GM12878 (cell line): ENCODE measurements at regions not wholly inside any gene's neighbourhood (a gene's known extent, or its start where the extent isn't known, plus 50 kb on each side); places are given as distances from the start of the nearest gene placed in this dataset.

Experiments used
- ATAC-seq: fragments of 200-7000 bp; cut with Tn5 transposase; 3 replicates; pipeline ENCODE4 v1.9.1; 2020; ENCODE audit warnings: mild to moderate bottlenecking, moderate library complexity
- BruUV-seq: library from RNA; stranded (reverse); fragments of 400-500 nt; replicated peaks from 2 replicates; lab custom pipeline; 2021; lab: Mats Ljungman, UMichigan
- CTCF ChIA-PET: fragments of 300-600 bp; sonication (Branson Sonifier 250); formaldehyde crosslinking; extraction: SDS; loops from one replicate; lab custom pipeline; 2021; ENCODE audit warnings: inconsistent platforms; lab: Yijun Ruan, JAX
- POLR2A ChIA-PET: fragments of 350-600 bp; formaldehyde crosslinking; extraction: SDS; loops from one replicate; lab custom pipeline; 2021; ENCODE audit warnings: inconsistent platforms; lab: Charles Lee
- RAD21 ChIA-PET: fragments of 300-600 bp; sonication (Branson Sonifier 250); formaldehyde crosslinking; loops from one replicate; lab custom pipeline; 2023; ENCODE audit warnings: antibody characterized with exemption; ENCODE audit not compliant: unreplicated experiment; lab: Charles Lee
- SMC1A ChIA-PET: fragments of 300-600 bp; sonication (Branson Sonifier 250); formaldehyde crosslinking; loops from one replicate; lab custom pipeline; 2023; ENCODE audit not compliant: unreplicated experiment, uncharacterized antibody; lab: Charles Lee
- DNase-seq: peaks from one replicate; pipeline ENCODE4 v3.0.0-alpha.2; 2011; ENCODE audit warnings: low read depth, low spot score
- FAIRE-seq: peaks from 3 replicates; lab custom pipeline; 2011; peaks lifted over from hg19 to GRCh38; lab: Jason Lieb, UNC
- H2AFZ ChIP-seq: 2 replicates; pipeline ENCODE4 v1.6.0; 2011; ENCODE audit warnings: low read depth, low read length, control low read depth; ENCODE audit not compliant: control insufficient read depth
- H3K27ac ChIP-seq: 2 replicates; pipeline ENCODE4 v1.5.1; 2011; ENCODE audit warnings: control low read depth; ENCODE audit not compliant: control insufficient read depth, insufficient read depth
- H3K27me3 ChIP-seq, 2 experiments: replicated peaks in 1 of 2; 2 replicates each; pipeline versions ENCODE4 v1.6.0 to v1.6.1; 2011; ENCODE audit warnings: low read length in 1 of 2; ENCODE audit not compliant: control insufficient read depth in 2 of 2, insufficient read depth in 2 of 2
- H3K36me3 ChIP-seq, 2 experiments: 2 replicates each; pipeline ENCODE4 v1.5.1; 2011; ENCODE audit warnings: low read length in 1 of 2; ENCODE audit not compliant: control insufficient read depth in 2 of 2, insufficient read depth in 2 of 2
- H3K4me1 ChIP-seq: 2 replicates; pipeline ENCODE4 v1.6.1; 2011; ENCODE audit warnings: mild to moderate bottlenecking, low read length, moderate library complexity, mixed read lengths; ENCODE audit not compliant: control insufficient read depth, insufficient read depth
- H3K4me2 ChIP-seq: 2 replicates; pipeline ENCODE4 v1.6.0; 2011; ENCODE audit warnings: control low read depth; ENCODE audit not compliant: control insufficient read depth, insufficient read depth
- H3K4me3 ChIP-seq: fragments of 200-600 bp; sonication (generic); 2 replicates; pipeline ENCODE4 v1.5.1; 2016
- H3K79me2 ChIP-seq: 2 replicates; pipeline ENCODE4 v1.6.0; 2011; ENCODE audit warnings: low read length; ENCODE audit not compliant: control insufficient read depth, insufficient read depth
- H3K9ac ChIP-seq: 2 replicates; pipeline ENCODE4 v1.8.0; 2011; ENCODE audit warnings: low read length, control low read depth, mixed read lengths; ENCODE audit not compliant: control insufficient read depth, insufficient read depth
- H3K9me3 ChIP-seq: replicated peaks from 3 replicates; pipeline ENCODE4 v1.5.1; 2011; ENCODE audit warnings: mild to moderate bottlenecking, low read length; ENCODE audit not compliant: control insufficient read depth, insufficient read depth
- H4K20me1 ChIP-seq: 2 replicates; pipeline ENCODE4 v1.6.0; 2011; ENCODE audit not compliant: control insufficient read depth, insufficient read depth
- CBX3 ChIP-seq: fragments of 200-600 bp; sonication (generic); IDR thresholded peaks from 2 replicates; pipeline ENCODE4 v1.6.1; 2016; ENCODE audit warnings: low read depth, borderline replicate concordance
- CBX5 ChIP-seq: sonication (generic); IDR thresholded peaks from 2 replicates; pipeline ENCODE4 v1.6.1; 2016; ENCODE audit warnings: low read depth, moderate library complexity, mild to moderate bottlenecking, inconsistent platforms
- CHD4 ChIP-seq: fragments of 200-600 bp; sonication (generic); IDR thresholded peaks from 2 replicates; pipeline ENCODE4 v1.6.1; 2016; ENCODE audit warnings: mild to moderate bottlenecking
- CREB1 ChIP-seq: IDR thresholded peaks from 2 replicates; pipeline ENCODE4 v1.6.1; 2012; ENCODE audit warnings: low read depth, mild to moderate bottlenecking, inconsistent platforms
- DPF2 ChIP-seq: fragments of 450-650 bp; IDR thresholded peaks from 2 replicates; pipeline ENCODE4 v1.6.1; 2017; ENCODE audit warnings: mild to moderate bottlenecking
- HDAC6 ChIP-seq: fragments of 200-600 bp; sonication (generic); IDR thresholded peaks from one replicate; pipeline ENCODE4 v1.8.0; 2017; ENCODE audit warnings: antibody characterized with exemption; ENCODE audit not compliant: unreplicated experiment
- MTA2 ChIP-seq: fragments of 450-650 bp; IDR thresholded peaks from 2 replicates; pipeline ENCODE4 v1.6.1; 2016; ENCODE audit warnings: low read depth, mild to moderate bottlenecking, moderate library complexity
- NFIC ChIP-seq: IDR thresholded peaks from 2 replicates; pipeline ENCODE4 v1.6.1; 2012; ENCODE audit warnings: low read depth, mild to moderate bottlenecking, inconsistent platforms, low read length, moderate library complexity
- NFXL1 ChIP-seq: fragments of 450-650 bp; IDR thresholded peaks from 2 replicates; pipeline ENCODE4 v1.6.1; 2017; ENCODE audit warnings: antibody characterized with exemption, mild to moderate bottlenecking, borderline replicate concordance
- NFYB ChIP-seq: IDR thresholded peaks from 2 replicates; pipeline ENCODE4 v1.6.1; 2011; ENCODE audit warnings: low read depth, mild to moderate bottlenecking, low read length, improper control_type of control experiment, moderate library complexity; ENCODE audit not compliant: insufficient read depth
- PAX5 ChIP-seq: IDR thresholded peaks from 2 replicates; pipeline ENCODE4 v1.6.1; 2011; ENCODE audit warnings: low read depth, low read length, borderline replicate concordance
- RFX5 ChIP-seq: IDR thresholded peaks from 2 replicates; pipeline ENCODE4 v1.6.1; 2011; ENCODE audit warnings: low read depth, low read length, improper control_type of control experiment
- SIX5 ChIP-seq: IDR thresholded peaks from 2 replicates; pipeline ENCODE4 v1.6.1; 2011; ENCODE audit warnings: mild to moderate bottlenecking, low read depth, low read length, moderate library complexity; ENCODE audit not compliant: severe bottlenecking
- ZNF24 ChIP-seq: fragments of 450-650 bp; IDR thresholded peaks from 2 replicates; pipeline ENCODE4 v1.6.1; 2017; ENCODE audit warnings: antibody characterized with exemption, mild to moderate bottlenecking
- WGBS: methylation state at CpG from one replicate; pipeline ENCODE4 v1.1.6; 2016; ENCODE audit warnings: low lambda C conversion rate; ENCODE audit not compliant: insufficient replicate concordance, insufficient coverage; ENCODE audit errors: missing lambda C conversion rate; 5-methylcytosine and 5-hydroxymethylcytosine counted together
- in situ Hi-C: fragments of 300-500 bp; cut with MboI; formaldehyde crosslinking; loops from 9 replicates; pipeline ENCODE4 v1.14.3; 2018; ENCODE audit warnings: mixed read lengths
- intact Hi-C: fragments of 100-400 bp; cut with micrococcal nuclease; formaldehyde crosslinking; loops from one replicate; pipeline ENCODE4 v1.14.2; 2022; ENCODE audit not compliant: unreplicated experiment
- TF ChIP-seq, protein P1 (sequence below): fragments of 150-350 bp; IDR thresholded peaks from 2 replicates; pipeline ENCODE4 v1.6.1; 2014; ENCODE audit warnings: mild to moderate bottlenecking, low read depth, low read length
- TF ChIP-seq, protein P2 (sequence below): fragments of 150-350 bp; IDR thresholded peaks from 2 replicates; pipeline ENCODE4 v1.6.1; 2016; ENCODE audit warnings: low read depth, low read length

- Histone ChIP-seq H4K20me1 (no peaks in the 10 kb centered on the region), H3K36me3 (no peaks in the 10 kb centered on the region), H3K27me3 (no peaks in the 10 kb centered on the region), H3K4me3 (no peak overlapping the region), H3K27ac (no peak overlapping the region), H2AFZ (no peak overlapping the region), H3K79me2 (no peaks in the 10 kb centered on the region), H3K9me3 (no peaks in the 10 kb centered on the region), H3K9ac (no peak overlapping the region), H3K4me2 (no peak overlapping the region), H3K4me1 (no peaks in the 10 kb centered on the region)
- in situ Hi-C loops = no loop called here
- intact Hi-C loops = no loop called here
- ChIA-PET CTCF (interaction anchor here (0.7 kb wide), 1 partner anchor 21 kb away, joined by 3 read pairs; no protein-coding TSS in a partner anchor), POLR2A (no interaction called here), SMC1A (interaction anchor here (0.8 kb wide), 1 partner anchor 10 kb away, joined by 3 read pairs; no protein-coding TSS in a partner anchor), RAD21 (no interaction called here)
- no TSS peak for BruUV-seq
- TF ChIP-seq CHD4 (no peak), CBX3 (no peak)
- WGBS = 35% methylated on average over 8 of the region's 8 CpGs
- ATAC-seq = no peak
- DNase-seq = no peak
- no peak for FAIRE-seq
Observed at GRCh38 chr11:91822805-91823204, 401.8 kb upstream of the FAT3 start.

GRCh38 chr11:91820709-91821108 lies 403.9 kb upstream of the FAT3 start:
- DNase-seq (no peak), ATAC-seq (no peak), FAIRE-seq (no peak)
- no peak overlapping the region for H3K4me3 ChIP-seq
- ChIA-PET POLR2A (no interaction called here), SMC1A (no interaction called here), RAD21 (no interaction called here), CTCF (no interaction called here)
- intact Hi-C loops (no loop called here), in situ Hi-C loops (no loop called here)
- H3K79me2 ChIP-seq = no peaks in the 10 kb centered on the region
- H2AFZ ChIP-seq = no peak overlapping the region
- no TSS peak for BruUV-seq
- H3K27me3 ChIP-seq = no peaks in the 10 kb centered on the region
- no peaks in the 10 kb centered on the region for H3K4me1 ChIP-seq
- no peaks in the 10 kb centered on the region for H4K20me1 ChIP-seq
- H3K36me3 ChIP-seq = no peaks in the 10 kb centered on the region
- H3K9me3 ChIP-seq = no peaks in the 10 kb centered on the region
- no peak overlapping the region for H3K4me2 ChIP-seq
- 18% methylated on average over 3 of the region's 3 CpGs for WGBS
- no peak overlapping the region for H3K9ac ChIP-seq
- no peak overlapping the region for H3K27ac ChIP-seq
- TF ChIP-seq SIX5 (no peak), HDAC6 (no peak), PAX5 (no peak), CREB1 (no peak), NFIC (no peak), CBX5 (no peak), RFX5 (no peak), NFXL1 (no peak), NFYB (no peak), ZNF24 (no peak), DPF2 (no peak), MTA2 (no peak)
- TF ChIP-seq, protein P1, sequence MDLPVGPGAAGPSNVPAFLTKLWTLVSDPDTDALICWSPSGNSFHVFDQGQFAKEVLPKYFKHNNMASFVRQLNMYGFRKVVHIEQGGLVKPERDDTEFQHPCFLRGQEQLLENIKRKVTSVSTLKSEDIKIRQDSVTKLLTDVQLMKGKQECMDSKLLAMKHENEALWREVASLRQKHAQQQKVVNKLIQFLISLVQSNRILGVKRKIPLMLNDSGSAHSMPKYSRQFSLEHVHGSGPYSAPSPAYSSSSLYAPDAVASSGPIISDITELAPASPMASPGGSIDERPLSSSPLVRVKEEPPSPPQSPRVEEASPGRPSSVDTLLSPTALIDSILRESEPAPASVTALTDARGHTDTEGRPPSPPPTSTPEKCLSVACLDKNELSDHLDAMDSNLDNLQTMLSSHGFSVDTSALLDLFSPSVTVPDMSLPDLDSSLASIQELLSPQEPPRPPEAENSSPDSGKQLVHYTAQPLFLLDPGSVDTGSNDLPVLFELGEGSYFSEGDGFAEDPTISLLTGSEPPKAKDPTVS = no peak
- TF ChIP-seq, protein P2, sequence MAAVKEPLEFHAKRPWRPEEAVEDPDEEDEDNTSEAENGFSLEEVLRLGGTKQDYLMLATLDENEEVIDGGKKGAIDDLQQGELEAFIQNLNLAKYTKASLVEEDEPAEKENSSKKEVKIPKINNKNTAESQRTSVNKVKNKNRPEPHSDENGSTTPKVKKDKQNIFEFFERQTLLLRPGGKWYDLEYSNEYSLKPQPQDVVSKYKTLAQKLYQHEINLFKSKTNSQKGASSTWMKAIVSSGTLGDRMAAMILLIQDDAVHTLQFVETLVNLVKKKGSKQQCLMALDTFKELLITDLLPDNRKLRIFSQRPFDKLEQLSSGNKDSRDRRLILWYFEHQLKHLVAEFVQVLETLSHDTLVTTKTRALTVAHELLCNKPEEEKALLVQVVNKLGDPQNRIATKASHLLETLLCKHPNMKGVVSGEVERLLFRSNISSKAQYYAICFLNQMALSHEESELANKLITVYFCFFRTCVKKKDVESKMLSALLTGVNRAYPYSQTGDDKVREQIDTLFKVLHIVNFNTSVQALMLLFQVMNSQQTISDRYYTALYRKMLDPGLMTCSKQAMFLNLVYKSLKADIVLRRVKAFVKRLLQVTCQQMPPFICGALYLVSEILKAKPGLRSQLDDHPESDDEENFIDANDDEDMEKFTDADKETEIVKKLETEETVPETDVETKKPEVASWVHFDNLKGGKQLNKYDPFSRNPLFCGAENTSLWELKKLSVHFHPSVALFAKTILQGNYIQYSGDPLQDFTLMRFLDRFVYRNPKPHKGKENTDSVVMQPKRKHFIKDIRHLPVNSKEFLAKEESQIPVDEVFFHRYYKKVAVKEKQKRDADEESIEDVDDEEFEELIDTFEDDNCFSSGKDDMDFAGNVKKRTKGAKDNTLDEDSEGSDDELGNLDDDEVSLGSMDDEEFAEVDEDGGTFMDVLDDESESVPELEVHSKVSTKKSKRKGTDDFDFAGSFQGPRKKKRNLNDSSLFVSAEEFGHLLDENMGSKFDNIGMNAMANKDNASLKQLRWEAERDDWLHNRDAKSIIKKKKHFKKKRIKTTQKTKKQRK = no peak
